ENCODE measurements at regions not wholly inside any gene's neighbourhood (a gene's known extent, or its start where the extent isn't known, plus 50 kb on each side); places are given as distances from the start of the nearest gene placed in this dataset.

DNA sequence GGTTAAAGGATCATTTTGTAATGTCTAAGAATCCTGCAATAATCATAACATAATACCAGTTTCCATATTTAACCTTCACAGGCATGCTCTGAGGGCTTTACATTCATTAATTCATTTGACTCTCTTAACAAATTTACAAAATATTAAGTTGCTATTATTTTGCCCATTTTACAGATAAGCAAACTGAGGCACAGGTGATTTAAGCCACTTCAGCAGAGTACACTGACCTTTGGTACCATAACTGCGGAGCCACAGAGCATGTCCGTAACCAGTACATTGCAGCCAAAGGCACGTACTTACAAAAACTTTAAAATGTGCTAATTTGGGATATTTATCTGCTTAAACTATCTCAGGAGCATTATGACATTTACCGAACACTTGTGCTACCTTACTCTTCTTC is 169.4 kb upstream of the MYO16 start:
- Histone ChIP-seq H3K4me3 (no peak overlapping the region), H3K27me3 (replicated peaks in 1 of 7) (no peaks in the 10 kb centered on the region), H3K27ac (no peak overlapping the region), H3K4me1 (no peaks in the 10 kb centered on the region), H3K9me3 (peaks cover 0 to 5% (median 0%) of the 10 kb centered on the region in 8 donors), H3K36me3 (no peaks in the 10 kb centered on the region)
- no peak for DNase-seq
- WGBS, 5 donors, result 84 to 94% (median 91%) methylated on average over 4 of the region's 4 CpGs
- intact Hi-C loops (cut with DNase I; ENCODE audit: low total_unique reads), result no loop called here
- TF ChIP-seq, protein P1, sequence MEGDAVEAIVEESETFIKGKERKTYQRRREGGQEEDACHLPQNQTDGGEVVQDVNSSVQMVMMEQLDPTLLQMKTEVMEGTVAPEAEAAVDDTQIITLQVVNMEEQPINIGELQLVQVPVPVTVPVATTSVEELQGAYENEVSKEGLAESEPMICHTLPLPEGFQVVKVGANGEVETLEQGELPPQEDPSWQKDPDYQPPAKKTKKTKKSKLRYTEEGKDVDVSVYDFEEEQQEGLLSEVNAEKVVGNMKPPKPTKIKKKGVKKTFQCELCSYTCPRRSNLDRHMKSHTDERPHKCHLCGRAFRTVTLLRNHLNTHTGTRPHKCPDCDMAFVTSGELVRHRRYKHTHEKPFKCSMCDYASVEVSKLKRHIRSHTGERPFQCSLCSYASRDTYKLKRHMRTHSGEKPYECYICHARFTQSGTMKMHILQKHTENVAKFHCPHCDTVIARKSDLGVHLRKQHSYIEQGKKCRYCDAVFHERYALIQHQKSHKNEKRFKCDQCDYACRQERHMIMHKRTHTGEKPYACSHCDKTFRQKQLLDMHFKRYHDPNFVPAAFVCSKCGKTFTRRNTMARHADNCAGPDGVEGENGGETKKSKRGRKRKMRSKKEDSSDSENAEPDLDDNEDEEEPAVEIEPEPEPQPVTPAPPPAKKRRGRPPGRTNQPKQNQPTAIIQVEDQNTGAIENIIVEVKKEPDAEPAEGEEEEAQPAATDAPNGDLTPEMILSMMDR (IDR thresholded peaks at IDR 0.05 in 8 of 11, conservative IDR thresholded peaks at IDR 0.05 in 3 of 11), result no peak
- TF ChIP-seq POLR2A (IDR thresholded peaks at IDR 0.05) (no peak), POLR2AphosphoS5 (IDR thresholded peaks at IDR 0.05) (no peak)

DNA sequence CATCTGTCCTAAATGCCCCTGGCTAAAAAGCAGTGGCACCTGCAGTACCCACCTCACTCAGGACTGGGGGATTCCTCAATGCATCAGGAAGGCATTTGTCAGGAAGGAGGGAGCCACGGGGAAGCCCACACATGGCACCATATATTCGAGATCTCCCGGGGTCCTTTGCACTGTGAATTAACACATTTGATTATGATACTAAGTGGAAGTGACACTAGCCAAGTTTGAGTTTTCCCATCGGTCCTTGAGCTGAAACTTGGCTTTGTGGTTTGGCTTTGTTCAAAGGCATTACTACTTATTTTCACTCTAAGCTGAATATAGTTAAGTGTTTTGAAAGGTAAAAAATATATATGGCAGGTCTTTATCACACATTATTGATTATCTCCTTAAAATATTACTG is 168.7 kb upstream of the MYO16 start:
- intact Hi-C loops (cut with DNase I; ENCODE audit: low total_unique reads), result no loop called here
- H3K9me3 ChIP-seq, result peaks cover 0 to 5% (median 0%) of the 10 kb centered on the region in 8 donors
- no peaks in the 10 kb centered on the region for H3K4me1 ChIP-seq
- WGBS, 5 donors, result 56 to 74% (median 72%) methylated on average over 4 of the region's 4 CpGs
- TF ChIP-seq POLR2A (IDR thresholded peaks at IDR 0.05), result no peak
- TF ChIP-seq, protein P1 (IDR thresholded peaks at IDR 0.05 in 8 of 11, conservative IDR thresholded peaks at IDR 0.05 in 3 of 11), result no peak
- TF ChIP-seq POLR2AphosphoS5 (IDR thresholded peaks at IDR 0.05), result no peak
- no peak overlapping the region for H3K4me3 ChIP-seq
- no peaks in the 10 kb centered on the region for H3K36me3 ChIP-seq
- DNase-seq, result no peak
- no peak overlapping the region for H3K27ac ChIP-seq
- H3K27me3 ChIP-seq (replicated peaks in 1 of 7), result no peaks in the 10 kb centered on the region

DNA sequence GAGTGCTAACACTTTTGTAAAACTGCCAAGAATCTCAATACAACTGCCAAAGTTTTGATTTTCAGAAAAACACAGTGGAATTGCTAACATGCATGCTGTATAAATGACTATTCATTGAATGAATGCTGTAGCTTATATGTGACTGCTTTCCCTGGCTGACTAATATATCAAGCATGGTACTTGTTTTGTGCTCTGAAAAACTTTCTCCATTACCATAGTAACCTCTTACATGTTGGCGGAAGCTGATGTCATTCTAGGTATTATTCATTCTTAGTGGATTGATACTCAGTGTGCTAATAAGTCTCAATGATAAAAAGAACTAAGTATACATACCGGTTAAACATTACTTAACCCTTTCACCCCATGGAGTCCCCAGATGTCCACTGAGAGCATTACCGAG is 166.1 kb upstream of the MYO16 start:
- Histone ChIP-seq H3K9me3 (no peaks in the 10 kb centered on the region), H3K27ac (no peak overlapping the region), H3K4me1 (no peaks in the 10 kb centered on the region), H3K36me3 (no peaks in the 10 kb centered on the region), H3K27me3 (replicated peaks in 1 of 7) (no peaks in the 10 kb centered on the region), H3K4me3 (no peak overlapping the region)
- intact Hi-C loops (cut with DNase I; ENCODE audit: low total_unique reads), result no loop called here
- DNase-seq, result no peak
- 67 to 91% (median 87%) methylated on average over 3 of the region's 3 CpGs for WGBS, 5 donors
- TF ChIP-seq, protein P1 (IDR thresholded peaks at IDR 0.05 in 8 of 11, conservative IDR thresholded peaks at IDR 0.05 in 3 of 11), result no peak
- TF ChIP-seq POLR2AphosphoS5 (IDR thresholded peaks at IDR 0.05) (no peak), POLR2A (IDR thresholded peaks at IDR 0.05) (no peak)

DNA sequence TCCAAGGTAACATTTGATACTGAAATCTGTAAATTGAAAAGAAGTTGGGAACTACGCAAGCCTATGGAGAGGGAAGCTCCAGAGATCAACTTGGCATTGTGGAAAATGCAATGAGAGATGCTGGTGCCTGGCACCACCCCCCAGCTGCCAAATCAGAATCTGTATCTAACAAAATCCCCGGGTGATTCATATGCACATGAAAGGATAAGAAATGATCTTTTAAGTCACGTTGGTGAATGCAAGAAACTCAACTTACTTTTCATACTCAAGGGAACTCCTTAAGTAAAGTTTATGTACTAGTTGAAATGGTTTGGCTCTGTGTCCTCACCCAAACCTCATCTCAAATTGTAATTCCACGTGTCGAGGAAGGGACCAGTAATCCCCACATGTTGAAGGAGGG is 158.5 kb upstream of the MYO16 start:
- Histone ChIP-seq H3K27ac (no peak overlapping the region), H3K4me3 (no peak overlapping the region), H3K9me3 (no peaks in the 10 kb centered on the region), H3K4me1 (no peaks in the 10 kb centered on the region), H3K36me3 (no peaks in the 10 kb centered on the region), H3K27me3 (replicated peaks in 1 of 7) (no peaks in the 10 kb centered on the region)
- TF ChIP-seq, protein P1 (IDR thresholded peaks at IDR 0.05 in 8 of 11, conservative IDR thresholded peaks at IDR 0.05 in 3 of 11), result no peak
- TF ChIP-seq POLR2A (IDR thresholded peaks at IDR 0.05) (no peak), POLR2AphosphoS5 (IDR thresholded peaks at IDR 0.05) (no peak)
- intact Hi-C loops (cut with DNase I; ENCODE audit: low total_unique reads), result no loop called here
- 64 to 85% (median 81%) methylated on average over 5 of the region's 5 CpGs for WGBS, 5 donors
- no peak for DNase-seq

Data from spleen (tissue), 11 donors.